Activated CD4-positive, alpha-beta T cell treated with anti-CD3 and anti-CD28 coated beads for 36 hours (primary cell): ENCODE measurements at regions not wholly inside any gene's neighbourhood (a gene's known extent, or its start where the extent isn't known, plus 50 kb on each side); places are given as distances from the start of the nearest gene placed in this dataset.
"Not testable (repeated sequence)": the region's sequence is repeated elsewhere in the genome, so short reads cannot be mapped to it uniquely, and the experiment has no call there.

Experiments used
- ATAC-seq: fragments of 200-7000 bp; cut with Tn5 transposase; one replicate; pipeline ENCODE4 v1.10.0; 2021; ENCODE audit warnings: mild to moderate bottlenecking, moderate library complexity
- CTCF ChIA-PET: fragments of 350-600 bp; sonication (Branson Sonifier 250); formaldehyde crosslinking; loops from one replicate; lab custom pipeline; 2021; ENCODE audit warnings: antibody characterized with exemption; lab: Charles Lee
- POLR2A ChIA-PET: fragments of 350-600 bp; sonication (Branson Sonifier 250); formaldehyde crosslinking; loops from one replicate; lab custom pipeline; 2021; ENCODE audit warnings: antibody characterized with exemption, inconsistent platforms; lab: Charles Lee
- DNase-seq: peaks from one replicate; pipeline ENCODE4 v3.0.0-alpha.2; 2020
- H3K27ac Mint-ChIP-seq: one replicate; pipeline ENCODE4 v1.8.0; 2021; ENCODE audit warnings: mixed read lengths
- H3K27me3 Mint-ChIP-seq: one replicate; pipeline ENCODE4 v1.8.0; 2021; ENCODE audit warnings: mixed read lengths
- H3K36me3 Mint-ChIP-seq: one replicate; pipeline ENCODE4 v1.8.0; 2021; ENCODE audit warnings: low read depth, mixed read lengths
- H3K4me1 Mint-ChIP-seq: one replicate; pipeline ENCODE4 v1.8.0; 2021; ENCODE audit warnings: mixed read lengths
- H3K4me3 Mint-ChIP-seq: one replicate; pipeline ENCODE4 v1.8.0; 2021; ENCODE audit warnings: mild to moderate bottlenecking, moderate library complexity, mixed read lengths
- H3K9me3 Mint-ChIP-seq: one replicate; pipeline ENCODE4 v1.8.0; 2021; ENCODE audit warnings: low read depth, mixed read lengths
- intact Hi-C, 2 experiments: fragments of 100-400 bp; cut with DNase I in 1 of 2; cut with micrococcal nuclease in 1 of 2; formaldehyde crosslinking; loops; one replicate each; pipeline versions ENCODE4 v1.14.2 to v1.15.1; 2022 to 2024; cut with DNase I, micrococcal nuclease

GRCh38 chr20:19129976-19130612 lies 82.3 kb upstream of the SLC24A3 start:
- POLR2A ChIA-PET, result no interaction called here
- no peak for DNase-seq
- no peak overlapping the region for H3K27ac Mint-ChIP-seq

GRCh38 chr20:19130613-19130984 lies 81.8 kb upstream of the SLC24A3 start:
- H3K4me3 Mint-ChIP-seq, result no peak overlapping the region
- ATAC-seq, result no peak
- ChIA-PET CTCF (interaction anchor here (0.6 to 1.0 kb wide), 2 partner anchors 13 to 251 kb away, joined by 3 read pairs; no protein-coding TSS in a partner anchor), POLR2A (no interaction called here)
- no peaks in the 10 kb centered on the region for H3K27me3 Mint-ChIP-seq
- H3K9me3 Mint-ChIP-seq, result peaks cover 4% of the 10 kb centered on the region
- H3K36me3 Mint-ChIP-seq, result no peaks in the 10 kb centered on the region
- no peak overlapping the region for H3K27ac Mint-ChIP-seq
- intact Hi-C loops, result no loop called here
- no peak for DNase-seq
- no peaks in the 10 kb centered on the region for H3K4me1 Mint-ChIP-seq

More at GRCh38 chr20:19129976-19130612, 82.3 kb upstream of the SLC24A3 start:
- CTCF ChIA-PET, result interaction anchor here (0.6 to 1.0 kb wide), 3 partner anchors 12 to 251 kb away, joined by 3 read pairs; no protein-coding TSS in a partner anchor
- Mint-ChIP-seq H3K4me1 (no peaks in the 10 kb centered on the region), H3K36me3 (no peaks in the 10 kb centered on the region), H3K27me3 (no peaks in the 10 kb centered on the region), H3K4me3 (no peak overlapping the region), H3K9me3 (peaks cover 2% of the 10 kb centered on the region)
- ATAC-seq, result no peak
- intact Hi-C loops, result no loop called here

GRCh38 chr20:19137641-19138040 lies 74.8 kb upstream of the SLC24A3 start:
- Mint-ChIP-seq H3K27me3 (no peaks in the 10 kb centered on the region), H3K27ac (no peak overlapping the region), H3K4me3 (no peak overlapping the region), H3K4me1 (no peaks in the 10 kb centered on the region), H3K36me3 (no peaks in the 10 kb centered on the region), H3K9me3 (peaks cover 8% of the 10 kb centered on the region)
- no peak for ATAC-seq
- intact Hi-C loops, result no loop called here
- ChIA-PET CTCF (interaction anchor here (0.9 kb wide), 1 partner anchor 23 kb away, joined by 3 read pairs; no protein-coding TSS in a partner anchor), POLR2A (no interaction called here)
- DNase-seq, result no peak

GRCh38 chr20:19138758-19139157 lies 73.7 kb upstream of the SLC24A3 start:
- H3K9me3 Mint-ChIP-seq, result peaks cover 8% of the 10 kb centered on the region
- ChIA-PET CTCF (no interaction called here), POLR2A (no interaction called here)
- no peaks in the 10 kb centered on the region for H3K27me3 Mint-ChIP-seq
- no peaks in the 10 kb centered on the region for H3K4me1 Mint-ChIP-seq
- DNase-seq (no peak), ATAC-seq (no peak)
- no peak overlapping the region for H3K27ac Mint-ChIP-seq
- intact Hi-C loops, result no loop called here
- H3K4me3 Mint-ChIP-seq, result no peak overlapping the region
- H3K36me3 Mint-ChIP-seq, result no peaks in the 10 kb centered on the region

GRCh38 chr20:19139584-19139983 lies 72.9 kb upstream of the SLC24A3 start:
- H3K36me3 Mint-ChIP-seq, DNase-seq, H3K9me3 Mint-ChIP-seq, H3K27me3 Mint-ChIP-seq, H3K4me1 Mint-ChIP-seq, ATAC-seq, H3K27ac Mint-ChIP-seq, intact Hi-C loops, CTCF ChIA-PET, H3K4me3 Mint-ChIP-seq, POLR2A ChIA-PET: not testable (repeated sequence)

GRCh38 chr20:19141998-19142397 lies 70.4 kb upstream of the SLC24A3 start:
- DNase-seq (no peak), ATAC-seq (no peak)
- Mint-ChIP-seq H3K9me3 (peaks cover 2% of the 10 kb centered on the region), H3K27me3 (no peaks in the 10 kb centered on the region), H3K36me3 (no peaks in the 10 kb centered on the region), H3K27ac (no peak overlapping the region), H3K4me3 (no peak overlapping the region), H3K4me1 (no peaks in the 10 kb centered on the region)
- CTCF ChIA-PET, result no interaction called here
- intact Hi-C loops, result no loop called here
- POLR2A ChIA-PET, result no interaction called here

GRCh38 chr20:19143890-19144289 lies 68.6 kb upstream of the SLC24A3 start:
- ChIA-PET CTCF (no interaction called here), POLR2A (no interaction called here)
- Mint-ChIP-seq H3K36me3 (no peaks in the 10 kb centered on the region), H3K9me3 (no peaks in the 10 kb centered on the region), H3K27ac (no peak overlapping the region), H3K4me1 (no peaks in the 10 kb centered on the region), H3K27me3 (no peaks in the 10 kb centered on the region), H3K4me3 (no peak overlapping the region)
- ATAC-seq (no peak), DNase-seq (no peak)
- intact Hi-C loops, result no loop called here

GRCh38 chr20:19161336-19161735 lies 51.1 kb upstream of the SLC24A3 start:
- ATAC-seq (no peak), DNase-seq (no peak)
- Mint-ChIP-seq H3K36me3 (no peaks in the 10 kb centered on the region), H3K4me1 (no peaks in the 10 kb centered on the region), H3K9me3 (no peaks in the 10 kb centered on the region), H3K27ac (no peak overlapping the region), H3K27me3 (peaks cover 2% of the 10 kb centered on the region), H3K4me3 (no peak overlapping the region)
- POLR2A ChIA-PET, result no interaction called here
- intact Hi-C loops, result no loop called here
- CTCF ChIA-PET, result no interaction called here
